ENCODE measurements at regions not wholly inside any gene's neighbourhood (a gene's known extent, or its start where the extent isn't known, plus 50 kb on each side); places are given as distances from the start of the nearest gene placed in this dataset.
A peak's percentile ranks its signal among the peaks of the same experiment; 100 is the strongest.
"Not testable (repeated sequence)": the region's sequence is repeated elsewhere in the genome, so short reads cannot be mapped to it uniquely, and the experiment has no call there.

- no peak for DNase-seq (ENCODE audit: low spot score)
Observed at GRCh38 chr7:145919712-145920111, 196.9 kb upstream of the CNTNAP2 start.

GRCh38 chr7:145916776-145917175 lies 199.8 kb upstream of the CNTNAP2 start:
- no peak for DNase-seq (ENCODE audit: low spot score)

- DNase-seq (ENCODE audit: low spot score) = no peak
Observed at GRCh38 chr7:145915679-145916078, 200.9 kb upstream of the CNTNAP2 start.

- no peak for DNase-seq (ENCODE audit: low spot score)
Observed at GRCh38 chr7:145909991-145910513, 206.5 kb upstream of the CNTNAP2 start.

GRCh38 chr7:145903658-145904057 lies 212.9 kb upstream of the CNTNAP2 start:
- no peak for DNase-seq (ENCODE audit: low spot score)

- DNase-seq (ENCODE audit: low spot score) = no peak
Observed at GRCh38 chr7:145902123-145902522, 214.5 kb upstream of the CNTNAP2 start.

GRCh38 chr7:145899938-145900337 lies 216.7 kb upstream of the CNTNAP2 start:
- DNase-seq (ENCODE audit: low spot score) = no peak

GRCh38 chr7:145893925-145894535 lies 222.6 kb upstream of the CNTNAP2 start:
- no peak for DNase-seq (ENCODE audit: low spot score)

- no peak for DNase-seq (ENCODE audit: low spot score)
Observed at GRCh38 chr7:145884716-145885514, 231.7 kb upstream of the CNTNAP2 start.

- no peak for DNase-seq (ENCODE audit: low spot score)
Observed at GRCh38 chr7:145876376-145876775, 240.2 kb upstream of the CNTNAP2 start.

- DNase-seq (ENCODE audit: low spot score) = no peak
Observed at GRCh38 chr7:145875267-145875666, 241.3 kb upstream of the CNTNAP2 start.

- peak; percentile 2 for DNase-seq (ENCODE audit: low spot score)
Observed at GRCh38 chr7:145868935-145869334, 247.7 kb upstream of the CNTNAP2 start.

- DNase-seq (ENCODE audit: low spot score) = no peak
Observed at GRCh38 chr7:145862212-145862611, 254.4 kb upstream of the CNTNAP2 start.

- no peak for DNase-seq (ENCODE audit: low spot score)
Observed at GRCh38 chr7:145860809-145861208, 255.8 kb upstream of the CNTNAP2 start.

- no peak for DNase-seq (ENCODE audit: low spot score)
Observed at GRCh38 chr7:145850636-145851035, 266.0 kb upstream of the CNTNAP2 start.

GRCh38 chr7:145848691-145849090 lies 267.9 kb upstream of the CNTNAP2 start:
- DNase-seq (ENCODE audit: low spot score) = no peak

GRCh38 chr7:145845345-145845744 lies 271.3 kb upstream of the CNTNAP2 start:
- DNase-seq (ENCODE audit: low spot score) = no peak

GRCh38 chr7:145839814-145840213 lies 276.8 kb upstream of the CNTNAP2 start:
- no peak for DNase-seq (ENCODE audit: low spot score)

- DNase-seq (ENCODE audit: low spot score) = no peak
Observed at GRCh38 chr7:145831616-145832206, 284.9 kb upstream of the CNTNAP2 start.

GRCh38 chr7:145817687-145818086 lies 298.9 kb upstream of the CNTNAP2 start:
- no peak for DNase-seq (ENCODE audit: low spot score)

GRCh38 chr7:145812218-145812617 lies 304.4 kb upstream of the CNTNAP2 start:
- DNase-seq (ENCODE audit: low spot score) = no peak

- not testable (repeated sequence) for DNase-seq (ENCODE audit: low spot score)
Observed at GRCh38 chr7:145805496-145805895, 311.1 kb upstream of the CNTNAP2 start.

- DNase-seq (ENCODE audit: low spot score) = no peak
Observed at GRCh38 chr7:145797507-145797906, 319.1 kb upstream of the CNTNAP2 start.

All from GM03348 (cell line).